Left colon (tissue), 2 donors: ENCODE measurements at regions not wholly inside any gene's neighbourhood (a gene's known extent, or its start where the extent isn't known, plus 50 kb on each side); places are given as distances from the start of the nearest gene placed in this dataset.
"Not testable (repeated sequence)": the region's sequence is repeated elsewhere in the genome, so short reads cannot be mapped to it uniquely, and the experiment has no call there.

ENCODE experiments used
- ATAC-seq: fragments of 200-7000 bp; cut with Tn5 transposase; one replicate; pipeline ENCODE4 v1.9.1; 2020; ENCODE audit warnings: mild to moderate bottlenecking, moderate library complexity
- DNase-seq, 2 donors: peaks; one replicate each; pipeline ENCODE4 v3.0.0-alpha.2; 2020
- intact Hi-C, 2 donors: fragments of 100-400 bp; cut with DNase I in 1 of 2; cut with micrococcal nuclease in 1 of 2; formaldehyde crosslinking; loops; one replicate each; pipeline versions ENCODE4 v1.11.2 to v1.14.0; 2022; cut with DNase I, micrococcal nuclease
- donor health status: DM: no; HTN: no; CAD: no.
- donor health status: DM: yes; HTN: yes; CAD: no.

DNA sequence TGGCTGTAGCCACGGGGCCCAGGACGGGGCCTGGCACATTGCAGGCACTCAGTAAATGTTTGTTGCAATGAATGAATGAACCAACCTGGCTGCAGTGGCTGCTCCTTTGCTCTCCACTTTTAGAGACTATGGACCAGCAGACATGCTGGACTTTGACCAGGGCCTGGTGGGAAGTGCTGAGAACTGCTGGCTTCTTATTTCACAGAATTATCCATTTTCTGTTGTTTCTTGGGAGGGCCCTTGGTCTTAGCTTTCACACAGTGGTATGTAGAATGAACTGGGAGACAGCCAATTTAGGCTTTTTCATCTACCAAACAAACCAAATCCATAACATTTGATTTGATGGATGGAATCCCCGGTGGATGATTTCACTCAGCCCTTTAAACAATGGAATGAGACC lies 78.0 kb upstream of the LHFPL2 start:
- no peak for ATAC-seq
- DNase-seq, result no peak
- intact Hi-C loops, result no loop called here

DNA sequence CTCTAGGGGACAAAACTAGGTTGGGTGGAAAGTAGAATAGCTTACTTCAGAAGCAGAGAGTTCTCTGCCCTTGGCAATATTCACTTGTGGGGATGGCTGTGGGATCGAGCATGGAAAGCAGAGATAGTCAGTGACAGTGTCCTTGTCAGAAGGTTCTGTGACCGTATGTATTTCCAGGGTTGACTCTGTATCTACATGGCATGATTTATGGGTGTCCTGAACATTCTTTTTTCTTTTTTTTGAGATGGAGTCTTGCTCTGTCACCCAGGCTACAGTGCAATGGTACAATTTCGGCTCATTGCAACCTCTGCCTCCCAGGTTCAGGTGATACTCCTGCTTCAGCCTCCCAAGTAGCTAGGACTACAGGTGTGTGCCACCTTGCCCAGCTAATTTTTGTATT lies 77.4 kb upstream of the LHFPL2 start:
- intact Hi-C loops, result no loop called here
- DNase-seq (no peak), ATAC-seq (no peak)

DNA sequence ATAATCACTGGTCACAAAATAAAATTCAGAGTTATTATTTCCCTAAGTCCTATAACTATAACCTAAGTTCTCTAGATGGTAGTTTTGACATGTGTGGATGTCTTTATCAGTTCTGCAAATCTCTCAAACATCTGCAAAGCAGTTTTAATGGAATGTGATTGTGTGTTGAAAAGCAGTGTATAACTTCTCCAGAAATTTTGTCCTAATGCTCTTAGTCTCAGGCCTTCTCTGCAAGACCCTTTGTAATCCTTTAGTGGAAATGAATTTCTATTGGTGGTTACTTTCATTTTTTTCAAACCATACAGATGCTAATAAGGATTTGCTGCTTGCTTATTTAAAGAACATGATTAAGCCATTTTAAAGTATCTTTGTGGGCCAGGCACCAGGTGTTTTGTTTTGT lies 75.5 kb upstream of the LHFPL2 start:
- DNase-seq (no peak), ATAC-seq (no peak)
- intact Hi-C loops, result no loop called here

DNA sequence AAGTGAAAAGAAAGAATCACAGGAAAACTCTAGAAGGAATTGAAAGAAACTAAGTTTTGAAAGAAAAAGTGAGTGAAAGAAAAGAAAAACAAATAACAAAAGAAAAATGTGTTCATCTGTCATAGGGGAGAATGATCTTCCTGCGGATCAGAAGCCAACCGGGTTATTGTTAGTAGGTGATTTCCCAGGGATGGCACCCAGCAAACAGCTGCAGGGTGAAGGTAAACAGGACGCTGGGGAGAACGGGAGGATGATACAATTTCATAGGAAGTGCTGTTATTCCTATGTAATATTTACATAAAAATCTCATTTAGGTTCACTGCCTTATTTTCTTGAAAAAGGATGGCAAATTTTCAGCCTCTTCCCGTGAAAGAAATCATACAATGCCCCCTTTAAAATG lies 72.4 kb upstream of the LHFPL2 start:
- intact Hi-C loops, result no loop called here
- ATAC-seq (peak; percentile 44), DNase-seq (no peak)

DNA sequence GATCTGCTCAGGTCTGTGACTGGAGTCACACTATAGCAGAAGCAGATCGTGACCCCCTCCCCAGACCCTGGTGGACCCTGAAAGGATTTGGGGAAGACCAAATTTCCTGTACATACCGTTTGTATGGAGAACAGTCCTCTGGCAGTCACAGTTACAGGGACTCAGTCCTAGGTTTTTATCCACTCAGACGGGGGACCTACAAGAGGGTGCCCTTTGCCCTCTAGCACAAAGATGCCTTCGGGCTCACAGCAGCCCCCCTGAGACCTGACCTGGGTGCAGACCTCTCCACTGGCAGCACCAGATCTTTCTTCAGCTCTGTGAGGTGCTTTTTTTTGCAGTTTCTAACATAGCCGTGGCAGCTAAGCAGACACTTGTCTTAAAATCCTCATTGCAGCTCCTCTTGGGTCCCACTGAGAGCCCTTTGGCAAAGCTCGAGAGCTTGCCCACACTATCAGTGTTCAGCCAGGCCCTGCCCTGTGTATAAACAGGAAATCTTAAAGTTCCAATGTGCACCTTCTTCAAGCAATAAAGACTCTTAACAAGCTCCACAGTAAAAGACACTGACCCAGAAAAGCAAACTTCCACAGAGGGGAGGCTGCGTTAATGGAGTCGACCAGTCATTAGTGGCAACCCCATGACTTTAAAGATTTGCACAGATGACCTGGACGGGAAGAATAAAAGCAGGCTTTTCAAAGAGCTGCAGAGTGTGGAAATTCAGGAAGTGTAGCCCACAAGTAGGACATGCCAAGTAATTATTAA lies 71.8 kb upstream of the LHFPL2 start:
- intact Hi-C loops, result no loop called here
- ATAC-seq (peak; percentile 85), DNase-seq (peak; percentile 34 to 49)

DNA sequence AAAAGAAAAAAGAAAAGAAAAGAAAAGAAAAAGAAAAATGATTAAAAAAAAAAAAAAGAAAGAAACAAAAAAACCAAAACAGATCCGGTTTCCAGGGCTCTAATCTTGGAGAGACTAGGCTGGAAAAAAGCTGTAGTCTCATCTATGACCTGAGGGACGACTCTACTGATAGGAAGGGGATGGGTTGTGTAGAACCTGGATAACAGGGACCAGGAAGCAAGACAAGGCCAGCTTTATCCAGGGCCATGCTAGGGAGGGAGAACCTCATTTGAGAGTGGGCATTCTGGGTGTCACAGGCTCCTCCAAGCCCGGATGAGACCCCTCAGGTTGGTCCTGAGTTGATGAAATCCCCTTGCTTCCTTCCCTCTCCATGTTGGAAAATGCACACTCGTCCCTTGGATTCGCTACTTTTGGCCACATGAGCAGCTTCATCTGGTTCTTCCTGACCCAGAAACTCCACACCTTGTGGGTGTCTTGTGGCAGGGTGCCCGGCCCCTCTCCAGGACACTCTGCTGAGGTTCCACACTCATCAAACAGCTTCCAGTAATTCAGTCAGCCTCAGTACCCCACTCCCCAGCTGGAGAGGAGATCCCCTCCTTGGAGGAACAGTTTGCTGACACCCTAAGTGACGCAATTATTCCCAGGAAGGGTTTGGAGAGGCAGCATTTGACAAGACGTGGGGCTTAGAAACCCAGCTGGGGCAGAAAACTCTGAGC lies 71.1 kb upstream of the LHFPL2 start:
- peak; percentile 24 for ATAC-seq
- intact Hi-C loops, result no loop called here
- no peak for DNase-seq

DNA sequence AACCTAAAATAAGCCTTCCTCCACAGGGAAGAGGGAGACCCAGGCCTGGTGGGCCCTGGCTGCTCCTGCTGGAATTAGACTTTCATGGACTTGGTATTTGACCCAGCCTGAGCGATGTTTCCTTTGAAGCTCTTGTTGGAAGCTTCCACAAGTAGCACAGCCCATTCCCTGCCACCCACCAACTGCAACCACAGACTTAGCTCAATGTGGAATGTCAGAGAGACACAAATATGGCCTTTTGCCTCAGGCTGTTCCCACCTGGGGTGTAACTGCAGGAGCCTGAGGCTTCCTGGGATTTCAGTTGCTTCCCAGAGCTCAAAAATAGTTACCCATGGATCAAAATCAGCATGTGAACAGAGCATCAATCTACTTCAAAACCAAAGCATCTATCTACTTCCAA lies 70.3 kb upstream of the LHFPL2 start:
- DNase-seq (no peak), ATAC-seq (no peak)
- intact Hi-C loops, result no loop called here

DNA sequence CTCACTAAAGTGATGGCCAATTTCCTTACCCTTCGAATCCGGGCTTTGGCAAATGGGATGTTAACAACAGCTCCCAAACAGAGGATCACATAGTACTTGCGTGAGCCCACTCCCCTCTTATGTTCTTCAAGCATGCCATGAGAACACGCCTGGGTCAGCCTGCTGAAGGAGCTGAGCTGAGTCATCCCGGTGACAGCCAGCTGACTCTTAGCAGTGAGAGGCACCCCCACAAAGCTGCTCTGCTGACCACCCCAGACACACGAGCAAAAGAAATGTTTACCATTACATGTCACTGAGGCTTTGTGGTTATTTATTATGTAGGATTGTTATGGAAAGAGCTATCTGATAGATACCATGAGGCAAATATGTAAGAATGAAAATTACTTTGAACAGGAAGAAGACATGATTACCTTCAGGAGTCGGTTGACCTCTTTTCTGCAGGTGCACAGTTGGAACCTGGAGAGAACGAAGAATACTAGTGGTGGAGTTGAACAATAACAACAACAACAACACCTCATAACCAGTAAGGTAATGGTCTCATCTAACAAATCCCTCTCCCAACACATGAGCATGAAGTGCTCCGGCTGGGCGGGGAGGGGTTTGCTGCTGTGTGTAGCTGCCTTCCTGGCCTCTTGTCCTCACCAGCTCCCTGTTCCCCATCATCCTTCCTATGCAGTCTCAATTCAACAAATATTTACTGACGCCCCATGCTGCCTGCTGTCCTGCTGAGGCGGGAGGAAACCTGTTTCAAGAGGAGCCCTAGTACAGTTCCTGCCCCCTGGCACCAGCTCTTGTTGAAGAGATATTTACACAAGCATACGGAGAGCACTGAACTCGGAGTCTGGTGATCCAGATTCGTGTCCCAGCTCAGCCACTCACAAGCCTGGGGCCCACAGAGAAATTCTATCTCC lies 69.4 kb upstream of the LHFPL2 start:
- intact Hi-C loops, result no loop called here
- no peak for ATAC-seq
- no peak for DNase-seq

DNA sequence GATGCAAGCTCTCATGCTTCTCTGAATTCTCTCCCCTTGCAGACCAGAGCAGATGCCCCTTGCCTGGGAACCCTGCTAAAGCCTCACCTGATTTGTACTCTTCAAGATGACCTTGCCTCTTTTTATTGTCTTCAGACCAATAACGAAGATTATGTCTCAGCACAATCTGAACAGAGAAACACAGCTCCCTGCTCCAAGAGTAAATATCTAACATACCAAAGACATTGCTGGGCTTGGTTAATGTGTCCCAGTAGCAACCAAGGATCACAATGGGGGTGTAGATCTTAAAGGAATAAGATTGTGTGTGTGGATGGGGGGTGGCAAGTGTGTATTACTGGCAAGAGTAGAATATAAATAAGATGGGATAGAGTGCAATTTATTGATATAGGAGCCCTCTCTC lies 67.6 kb upstream of the LHFPL2 start:
- ATAC-seq (peak; percentile 49), DNase-seq (no peak)
- intact Hi-C loops, result no loop called here

DNA sequence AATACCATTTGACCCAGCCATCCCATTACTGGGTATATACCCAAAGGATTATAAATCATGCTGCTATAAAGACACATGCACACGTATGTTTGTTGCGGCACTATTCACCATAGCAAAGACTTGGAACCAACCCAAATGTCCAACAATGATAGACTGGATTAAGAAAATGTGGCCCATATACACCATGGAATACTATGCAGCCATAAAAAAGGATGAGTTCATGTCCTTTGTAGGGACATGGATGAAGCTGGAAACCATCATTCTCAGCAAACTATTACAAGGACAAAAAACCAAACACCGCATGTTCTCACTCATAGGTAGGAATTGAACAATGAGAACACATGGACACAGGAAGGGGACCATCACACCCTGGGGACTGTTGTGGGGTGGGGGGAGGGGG lies 66.8 kb upstream of the LHFPL2 start:
- ATAC-seq, intact Hi-C loops, DNase-seq: not testable (repeated sequence)

DNA sequence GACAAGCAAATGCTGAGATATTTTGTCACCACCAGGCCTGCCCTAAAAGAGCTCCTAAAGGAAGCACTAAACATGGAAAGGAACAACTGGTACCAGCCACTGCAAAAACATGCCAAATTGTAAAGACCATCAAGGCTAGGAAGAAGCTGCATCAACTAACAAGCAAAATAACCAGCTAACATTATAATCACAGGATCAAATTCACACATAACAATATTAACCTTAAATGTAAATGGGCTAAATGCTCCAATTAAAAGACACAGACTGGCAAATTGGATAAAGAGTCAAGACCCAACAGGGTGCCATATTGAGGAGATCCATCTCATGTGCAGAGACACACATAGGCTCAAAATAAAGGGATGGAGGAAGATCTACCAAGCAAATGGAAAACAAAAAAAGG lies 63.1 kb upstream of the LHFPL2 start:
- intact Hi-C loops, ATAC-seq: not testable (repeated sequence)

DNA sequence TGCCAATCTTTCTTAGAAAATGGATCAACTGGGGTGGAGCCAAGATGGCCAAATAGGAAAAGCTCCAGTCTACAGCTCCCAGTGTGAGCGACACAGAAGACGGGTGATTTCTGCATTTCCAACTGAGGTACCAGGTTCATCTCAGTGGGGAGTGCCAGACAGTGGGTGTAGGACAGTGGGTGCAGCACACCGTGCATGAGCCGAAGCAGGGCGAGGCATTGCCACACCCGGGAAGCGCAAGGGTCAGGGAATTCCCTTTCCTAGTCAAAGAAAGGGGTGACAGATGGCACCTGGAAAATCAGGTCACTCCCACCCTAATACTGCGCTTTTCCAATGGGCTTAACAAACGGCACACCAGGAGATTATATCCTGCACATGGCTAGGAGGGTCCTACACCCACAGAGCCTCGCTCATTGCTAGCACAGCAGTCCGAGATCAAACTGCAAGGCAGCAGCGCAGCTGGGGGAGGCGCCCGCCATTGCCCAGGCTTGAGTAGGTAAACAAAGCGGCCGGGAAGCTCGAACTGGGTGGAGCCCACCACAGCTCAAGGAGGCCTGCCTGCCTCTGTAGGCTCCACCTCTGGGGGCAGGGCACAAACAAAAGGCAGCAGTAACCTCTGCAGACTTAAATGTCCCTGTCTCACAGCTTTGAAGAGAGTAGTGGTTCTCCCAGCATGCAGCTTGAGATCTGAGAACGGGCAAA lies 61.3 kb upstream of the LHFPL2 start:
- DNase-seq, ATAC-seq, intact Hi-C loops: not testable (repeated sequence)

More for the DNA sequence above, 63.1 kb upstream of the LHFPL2 start:
- not testable (repeated sequence) for DNase-seq

DNA sequence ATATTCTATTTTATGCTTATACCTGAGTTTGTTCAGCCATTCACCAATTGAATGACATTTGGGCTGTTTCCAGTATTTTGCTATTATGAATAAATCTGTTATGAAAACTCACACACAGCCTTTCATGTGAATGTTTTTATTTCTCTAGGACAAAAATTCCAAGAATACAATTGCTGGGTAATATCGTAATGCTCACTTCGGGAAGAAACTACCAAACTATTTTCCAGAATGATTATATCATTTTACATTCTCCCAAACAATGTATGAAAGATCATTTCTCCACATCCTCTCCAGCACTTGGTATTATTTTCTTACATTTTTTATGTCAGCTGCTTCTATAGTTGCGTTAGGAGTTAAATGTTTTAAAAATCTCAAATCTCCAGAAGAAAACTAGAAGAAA lies 58.3 kb upstream of the LHFPL2 start:
- ATAC-seq, result no peak
- intact Hi-C loops, result no loop called here
- DNase-seq, result no peak

DNA sequence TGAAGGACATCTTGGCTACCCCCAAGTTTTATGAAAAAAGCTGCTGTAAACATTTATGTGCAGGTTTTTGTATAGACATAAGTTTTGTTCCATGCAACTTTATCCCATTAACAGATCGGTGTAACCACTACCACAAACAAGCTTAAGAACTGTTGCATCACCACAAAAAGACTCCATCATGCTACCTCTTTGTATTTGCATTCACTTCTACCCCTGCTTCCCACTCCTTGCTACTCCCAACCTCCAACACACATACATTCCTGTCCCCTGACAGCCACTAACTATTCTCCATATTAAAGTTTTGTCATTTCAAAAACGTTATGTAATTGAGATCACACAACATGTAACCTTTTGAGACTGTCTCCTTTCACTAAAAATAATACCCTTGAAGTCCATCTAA lies 57.8 kb upstream of the LHFPL2 start:
- ATAC-seq, result no peak
- no peak for DNase-seq
- intact Hi-C loops, result no loop called here

DNA sequence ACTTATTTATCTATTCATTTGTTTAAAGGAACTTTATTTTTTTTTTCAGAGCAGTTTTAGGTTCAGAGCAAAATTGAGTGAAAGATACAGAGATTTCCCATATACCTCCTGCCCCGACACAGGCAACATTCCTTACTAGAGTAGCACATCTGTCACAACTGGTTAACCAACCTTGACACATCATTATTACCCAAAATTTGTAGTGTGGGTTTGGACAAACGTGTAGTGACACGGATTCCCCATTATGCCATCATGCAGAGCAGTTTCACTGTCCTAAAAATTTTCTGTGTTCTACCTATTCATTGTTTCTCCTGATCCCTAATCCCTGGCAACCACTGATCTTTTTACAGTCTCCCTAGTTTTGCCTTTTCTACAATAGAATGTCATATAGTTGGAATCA lies 57.3 kb upstream of the LHFPL2 start:
- intact Hi-C loops, result no loop called here
- DNase-seq (no peak), ATAC-seq (no peak)

DNA sequence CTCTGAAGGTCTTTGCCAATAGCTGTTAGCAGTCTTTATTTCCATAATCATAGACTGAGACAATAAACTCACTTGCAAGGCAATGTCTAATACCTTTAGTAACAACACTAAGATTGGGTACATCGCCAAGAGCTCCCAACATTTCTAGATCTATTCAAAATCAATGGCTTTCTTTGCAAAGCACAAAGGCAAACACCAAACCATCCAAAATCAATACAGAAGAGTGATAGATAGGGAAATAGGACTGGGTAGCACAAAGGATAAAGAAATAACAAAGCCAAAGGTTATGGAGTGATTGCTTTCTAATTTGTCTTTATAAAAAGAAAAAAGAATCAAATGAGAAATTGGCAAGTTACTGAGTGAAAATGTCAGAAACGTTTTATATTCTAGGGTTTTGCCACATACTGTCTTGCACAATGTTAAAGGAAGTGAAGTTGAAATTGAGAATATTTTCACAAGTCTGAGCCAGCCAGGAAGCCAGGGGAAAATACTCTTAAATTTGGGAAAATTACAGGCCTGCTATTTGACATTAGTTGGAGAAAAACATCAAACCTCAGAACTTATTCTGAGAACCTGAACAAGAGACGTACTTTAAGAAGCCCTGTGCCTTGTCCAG lies 53.3 kb upstream of the LHFPL2 start:
- DNase-seq (no peak), ATAC-seq (no peak)
- intact Hi-C loops, result no loop called here

DNA sequence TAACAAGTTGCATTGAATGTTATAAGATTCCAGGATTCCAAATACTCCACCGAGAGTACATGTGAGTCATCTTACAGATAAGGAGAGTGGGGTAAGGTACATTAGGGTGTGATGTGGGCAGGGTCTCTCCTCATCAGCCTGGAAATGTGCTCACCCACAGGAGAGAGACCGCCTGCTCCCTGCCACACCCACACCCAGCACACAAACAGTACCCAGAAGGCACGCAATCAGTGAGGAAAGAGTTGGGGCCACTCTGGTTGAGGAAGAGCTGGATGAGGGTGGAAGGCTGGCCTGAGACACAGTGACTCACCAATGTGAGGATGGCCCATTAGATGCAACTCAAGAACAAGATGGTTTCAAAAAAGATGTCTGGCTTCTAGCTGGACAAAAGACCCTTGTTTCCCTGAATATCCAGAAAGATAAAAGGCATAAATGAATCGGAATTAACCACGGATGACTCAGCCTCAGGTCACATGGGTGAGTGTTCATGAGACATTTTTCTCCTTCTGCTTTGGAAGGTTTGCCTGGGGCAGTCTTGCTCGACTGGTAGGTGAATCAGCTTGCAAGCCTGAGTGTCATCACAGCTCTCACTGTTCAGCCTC lies 51.1 kb upstream of the LHFPL2 start:
- intact Hi-C loops, result no loop called here
- ATAC-seq (peak; percentile 95), DNase-seq (peak in 1 of 2 donors; percentile 58)

DNA sequence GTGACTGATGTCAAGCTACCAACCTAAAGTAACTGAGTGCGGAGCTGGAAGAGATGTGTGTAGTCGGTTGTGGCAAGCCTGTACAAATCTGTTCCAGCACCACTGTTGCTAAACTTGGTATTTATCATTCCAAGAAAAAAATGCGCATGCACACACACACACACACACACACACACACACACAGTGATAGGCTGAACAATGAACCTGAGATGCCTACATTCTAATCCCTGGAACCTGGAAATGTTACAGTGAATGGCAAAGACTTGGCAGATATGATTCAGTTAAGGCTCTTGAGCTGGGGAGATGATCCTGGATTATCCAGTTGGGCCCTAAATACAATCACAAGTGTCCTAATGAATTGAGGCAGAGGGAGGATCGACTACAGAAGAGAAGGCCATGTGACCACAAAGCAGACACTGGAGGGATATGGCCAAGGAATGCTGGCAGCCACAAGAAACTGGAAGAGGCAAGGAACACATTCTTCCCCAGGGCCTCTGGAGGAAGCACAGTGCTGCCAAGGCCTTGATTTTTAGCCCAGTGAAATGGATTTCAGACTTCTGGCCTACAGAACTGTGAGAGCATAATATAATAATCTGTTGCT lies 49.7 kb upstream of the LHFPL2 start:
- ATAC-seq (no peak), DNase-seq (no peak)
- intact Hi-C loops, result no loop called here
